PFSK-1 (cell line): ENCODE measurements at regions not wholly inside any gene's neighbourhood (a gene's known extent, or its start where the extent isn't known, plus 50 kb on each side); places are given as distances from the start of the nearest gene placed in this dataset.

Experiments used
- FOXP2 ChIP-seq: optimal IDR thresholded peaks from 2 replicates; pipeline ENCODE3; 2011; ENCODE audit warnings: borderline replicate concordance, control low read depth, inconsistent platforms; ENCODE audit not compliant: insufficient read depth; ENCODE audit errors: extremely low read length, extremely low read depth
- POLR2AphosphoS5 ChIP-seq: IDR thresholded peaks from 2 replicates; pipeline ENCODE4 v1.6.1; 2012; ENCODE audit warnings: low read depth, mild to moderate bottlenecking, control low read depth, low read length, moderate library complexity
- SIN3A ChIP-seq: IDR thresholded peaks from 2 replicates; pipeline ENCODE4 v1.6.1; 2012; ENCODE audit warnings: mild to moderate bottlenecking, low read length, moderate library complexity, borderline replicate concordance; ENCODE audit not compliant: insufficient read depth
- TAF1 ChIP-seq: IDR thresholded peaks from 2 replicates; pipeline ENCODE4 v1.6.1; 2012; ENCODE audit warnings: low read length, control low read depth, borderline replicate concordance; ENCODE audit not compliant: insufficient read depth
- TF ChIP-seq, protein P1 (sequence below), 2 experiments: IDR thresholded peaks; 2 replicates each; pipeline versions ENCODE4 v1.6.1 to v1.8.0; 2011 to 2012; ENCODE audit warnings: low read depth in 2 of 2, low read length in 2 of 2, control low read depth in 1 of 2, inconsistent platforms in 1 of 2, mild to moderate bottlenecking in 1 of 2, moderate library complexity in 1 of 2; ENCODE audit not compliant: insufficient read depth in 1 of 2

DNA sequence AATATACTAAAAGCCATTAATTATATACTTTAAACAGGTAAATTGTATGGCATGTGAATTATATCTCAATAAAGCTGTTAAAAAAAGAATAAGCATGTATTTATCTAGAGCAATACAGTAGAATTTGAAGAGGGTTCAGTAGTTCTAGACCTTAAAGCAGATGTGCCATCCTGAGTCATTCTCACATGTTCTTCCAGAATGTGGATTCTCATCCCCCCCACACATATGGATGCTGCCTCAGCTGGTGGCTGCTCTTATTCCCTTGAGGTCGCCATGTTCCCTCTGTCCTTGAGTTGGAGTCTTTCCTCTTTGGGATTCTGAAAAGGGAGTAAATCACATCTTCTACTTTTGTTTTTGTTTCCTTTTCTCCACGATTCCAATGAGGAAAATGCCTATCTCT, 321.3 kb downstream of the AEBP2 start:
- no peak for TF ChIP-seq SIN3A
- no peak for TF ChIP-seq POLR2AphosphoS5
- no peak for TF ChIP-seq TAF1
- TF ChIP-seq, protein P1, sequence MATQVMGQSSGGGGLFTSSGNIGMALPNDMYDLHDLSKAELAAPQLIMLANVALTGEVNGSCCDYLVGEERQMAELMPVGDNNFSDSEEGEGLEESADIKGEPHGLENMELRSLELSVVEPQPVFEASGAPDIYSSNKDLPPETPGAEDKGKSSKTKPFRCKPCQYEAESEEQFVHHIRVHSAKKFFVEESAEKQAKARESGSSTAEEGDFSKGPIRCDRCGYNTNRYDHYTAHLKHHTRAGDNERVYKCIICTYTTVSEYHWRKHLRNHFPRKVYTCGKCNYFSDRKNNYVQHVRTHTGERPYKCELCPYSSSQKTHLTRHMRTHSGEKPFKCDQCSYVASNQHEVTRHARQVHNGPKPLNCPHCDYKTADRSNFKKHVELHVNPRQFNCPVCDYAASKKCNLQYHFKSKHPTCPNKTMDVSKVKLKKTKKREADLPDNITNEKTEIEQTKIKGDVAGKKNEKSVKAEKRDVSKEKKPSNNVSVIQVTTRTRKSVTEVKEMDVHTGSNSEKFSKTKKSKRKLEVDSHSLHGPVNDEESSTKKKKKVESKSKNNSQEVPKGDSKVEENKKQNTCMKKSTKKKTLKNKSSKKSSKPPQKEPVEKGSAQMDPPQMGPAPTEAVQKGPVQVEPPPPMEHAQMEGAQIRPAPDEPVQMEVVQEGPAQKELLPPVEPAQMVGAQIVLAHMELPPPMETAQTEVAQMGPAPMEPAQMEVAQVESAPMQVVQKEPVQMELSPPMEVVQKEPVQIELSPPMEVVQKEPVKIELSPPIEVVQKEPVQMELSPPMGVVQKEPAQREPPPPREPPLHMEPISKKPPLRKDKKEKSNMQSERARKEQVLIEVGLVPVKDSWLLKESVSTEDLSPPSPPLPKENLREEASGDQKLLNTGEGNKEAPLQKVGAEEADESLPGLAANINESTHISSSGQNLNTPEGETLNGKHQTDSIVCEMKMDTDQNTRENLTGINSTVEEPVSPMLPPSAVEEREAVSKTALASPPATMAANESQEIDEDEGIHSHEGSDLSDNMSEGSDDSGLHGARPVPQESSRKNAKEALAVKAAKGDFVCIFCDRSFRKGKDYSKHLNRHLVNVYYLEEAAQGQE (IDR thresholded peaks at IDR 0.05; ENCODE audit: insufficient read depth in 1 of 2, low read depth in 2 of 2, low read length in 2 of 2) = no peak
- TF ChIP-seq FOXP2 = no peak

DNA sequence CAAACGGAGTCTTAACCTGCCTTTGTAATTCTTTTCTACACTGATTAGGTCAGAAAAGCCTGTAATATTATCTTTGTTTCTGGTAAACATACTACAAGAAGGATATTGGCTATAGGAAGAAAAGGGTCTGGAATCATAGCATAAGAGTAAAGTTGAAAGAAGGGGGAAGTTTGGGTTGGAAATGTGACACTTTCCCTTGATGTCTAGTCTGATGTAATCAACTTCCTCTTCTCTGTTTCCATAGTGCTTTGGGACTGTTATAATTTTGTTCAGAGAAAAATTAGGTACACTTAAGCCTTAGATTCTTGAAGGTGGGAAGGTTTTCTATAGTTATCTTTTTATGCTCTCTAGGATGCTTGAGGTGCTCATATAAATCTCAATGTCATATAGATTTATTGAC, 322.2 kb downstream of the AEBP2 start:
- TF ChIP-seq, protein P1 (IDR thresholded peaks at IDR 0.05; ENCODE audit: insufficient read depth in 1 of 2, low read depth in 2 of 2, low read length in 2 of 2) = no peak
- TF ChIP-seq TAF1 (no peak), FOXP2 (no peak), POLR2AphosphoS5 (no peak), SIN3A (no peak)

DNA sequence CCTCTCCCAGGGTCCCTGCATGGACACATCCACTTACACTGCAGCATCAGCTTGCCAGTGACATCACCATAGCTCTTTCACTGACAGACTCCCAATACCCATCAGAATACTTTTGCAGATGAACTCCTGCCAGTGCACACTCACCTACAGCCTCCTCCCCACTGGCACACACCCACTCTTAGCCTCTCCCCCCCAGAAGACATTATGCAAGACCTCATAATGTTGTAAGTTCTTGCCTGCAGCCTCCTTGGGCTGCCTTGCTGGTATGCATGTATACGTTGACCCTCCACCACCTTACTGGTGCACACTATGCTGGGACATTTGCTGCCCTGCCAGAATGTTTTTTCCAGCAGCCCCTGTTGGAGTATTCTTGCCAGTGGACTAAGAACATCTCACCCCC, 324.2 kb downstream of the AEBP2 start:
- TF ChIP-seq FOXP2 = no peak
- TF ChIP-seq SIN3A = no peak
- TF ChIP-seq, protein P1 (IDR thresholded peaks at IDR 0.05; ENCODE audit: insufficient read depth in 1 of 2, low read depth in 2 of 2, low read length in 2 of 2) = no peak
- TF ChIP-seq TAF1 = no peak
- no peak for TF ChIP-seq POLR2AphosphoS5

DNA sequence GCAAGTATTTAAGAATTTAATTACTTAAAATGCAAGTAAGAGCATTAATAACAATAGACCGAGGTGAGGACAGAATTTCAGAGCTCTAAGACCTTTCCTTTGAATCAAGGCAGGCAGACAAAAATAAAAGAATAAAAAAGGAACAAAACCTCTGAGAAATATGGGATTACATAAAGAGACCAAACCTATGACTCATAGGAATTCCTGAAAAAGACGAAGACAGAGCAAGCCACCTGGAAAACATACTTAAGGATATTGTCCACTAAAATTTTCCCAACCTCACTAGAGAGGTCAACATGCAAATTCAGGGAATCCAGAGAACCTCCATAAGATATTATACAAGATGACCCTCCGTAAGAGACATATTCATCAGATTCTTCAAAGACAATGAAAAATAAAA, 325.1 kb downstream of the AEBP2 start:
- no peak for TF ChIP-seq POLR2AphosphoS5
- TF ChIP-seq, protein P1 (IDR thresholded peaks at IDR 0.05; ENCODE audit: insufficient read depth in 1 of 2, low read depth in 2 of 2, low read length in 2 of 2) = no peak
- TF ChIP-seq SIN3A = no peak
- TF ChIP-seq TAF1 = no peak
- TF ChIP-seq FOXP2 = no peak

DNA sequence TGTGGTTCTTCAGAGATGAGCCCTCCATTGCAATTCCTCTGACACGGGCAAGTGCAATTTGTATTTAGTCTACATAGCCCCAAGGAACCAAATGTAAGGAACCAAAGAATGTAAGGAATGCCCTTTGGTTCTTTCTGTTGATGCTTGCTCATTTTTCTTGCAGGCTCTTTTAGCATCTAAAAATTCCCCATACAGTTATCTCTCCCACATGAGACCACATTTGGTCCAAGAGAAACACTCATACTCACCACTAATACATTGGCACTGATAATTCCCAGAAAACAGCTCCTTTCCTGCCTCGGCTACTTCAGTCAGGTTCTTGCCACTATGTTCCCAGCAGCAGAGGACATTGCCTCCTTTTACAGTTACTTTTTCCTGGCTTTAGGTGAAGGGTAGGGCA, 332.6 kb downstream of the AEBP2 start:
- TF ChIP-seq POLR2AphosphoS5 (no peak), FOXP2 (no peak)
- TF ChIP-seq, protein P1 (IDR thresholded peaks at IDR 0.05; ENCODE audit: insufficient read depth in 1 of 2, low read depth in 2 of 2, low read length in 2 of 2) = no peak
